ENCODE measurements at regions not wholly inside any gene's neighbourhood (a gene's known extent, or its start where the extent isn't known, plus 50 kb on each side); places are given as distances from the start of the nearest gene placed in this dataset.
A peak's percentile ranks its signal among the peaks of the same experiment; 100 is the strongest.
"Not testable (repeated sequence)": the region's sequence is repeated elsewhere in the genome, so short reads cannot be mapped to it uniquely, and the experiment has no call there.

- H3K9me3 Mint-ChIP-seq: peaks cover 15% of the 10 kb centered on the region
- no peaks in the 10 kb centered on the region for H3K4me1 Mint-ChIP-seq
- ATAC-seq (no peak), DNase-seq (ENCODE audit: low spot score in 2 of 2) (no peak)
- H3K27ac Mint-ChIP-seq: no peak overlapping the region
- no peak overlapping the region for H3K4me3 Mint-ChIP-seq
- no peaks in the 10 kb centered on the region for H3K36me3 Mint-ChIP-seq
These were observed 68.4 kb upstream of the PDZD8 start for GRCh38 chr10:117443686-117444041.

- Mint-ChIP-seq H3K4me1 (no peaks in the 10 kb centered on the region), H3K4me3 (no peak overlapping the region), H3K36me3 (no peaks in the 10 kb centered on the region), H3K9me3 (peaks cover 15% of the 10 kb centered on the region), H3K27ac (no peak overlapping the region)
- peak; percentile 49 to 74 for DNase-seq (ENCODE audit: low spot score in 2 of 2)
- ATAC-seq: peak; percentile 73
These were observed 67.9 kb upstream of the PDZD8 start for GRCh38 chr10:117442944-117443685.

DNA sequence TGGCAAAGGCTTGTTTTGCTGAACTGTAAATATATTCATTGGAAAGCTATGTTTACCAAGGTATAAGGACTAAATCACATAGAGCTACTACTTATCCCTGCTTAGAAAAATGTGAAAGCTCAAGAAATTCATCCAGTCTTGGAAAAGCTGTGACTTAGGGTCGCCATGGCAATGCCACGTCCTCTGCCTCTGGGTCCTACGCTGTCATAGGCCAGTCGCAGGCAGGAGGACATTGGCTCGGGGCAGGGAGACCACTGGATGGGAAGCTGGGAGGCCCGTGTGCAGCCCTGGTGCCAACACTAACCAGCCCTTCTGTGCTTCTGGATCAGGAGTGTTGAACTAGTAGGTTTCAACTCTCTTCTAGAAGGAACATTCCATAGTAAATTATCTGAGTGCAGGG is 67.3 kb upstream of the PDZD8 start:
- no peaks in the 10 kb centered on the region for H3K36me3 Mint-ChIP-seq
- ATAC-seq (no peak), DNase-seq (ENCODE audit: low spot score in 2 of 2) (no peak)
- H3K4me3 Mint-ChIP-seq: no peak overlapping the region
- no peak overlapping the region for H3K27ac Mint-ChIP-seq
- peaks cover 15% of the 10 kb centered on the region for H3K9me3 Mint-ChIP-seq
- H3K4me1 Mint-ChIP-seq: no peaks in the 10 kb centered on the region

DNA sequence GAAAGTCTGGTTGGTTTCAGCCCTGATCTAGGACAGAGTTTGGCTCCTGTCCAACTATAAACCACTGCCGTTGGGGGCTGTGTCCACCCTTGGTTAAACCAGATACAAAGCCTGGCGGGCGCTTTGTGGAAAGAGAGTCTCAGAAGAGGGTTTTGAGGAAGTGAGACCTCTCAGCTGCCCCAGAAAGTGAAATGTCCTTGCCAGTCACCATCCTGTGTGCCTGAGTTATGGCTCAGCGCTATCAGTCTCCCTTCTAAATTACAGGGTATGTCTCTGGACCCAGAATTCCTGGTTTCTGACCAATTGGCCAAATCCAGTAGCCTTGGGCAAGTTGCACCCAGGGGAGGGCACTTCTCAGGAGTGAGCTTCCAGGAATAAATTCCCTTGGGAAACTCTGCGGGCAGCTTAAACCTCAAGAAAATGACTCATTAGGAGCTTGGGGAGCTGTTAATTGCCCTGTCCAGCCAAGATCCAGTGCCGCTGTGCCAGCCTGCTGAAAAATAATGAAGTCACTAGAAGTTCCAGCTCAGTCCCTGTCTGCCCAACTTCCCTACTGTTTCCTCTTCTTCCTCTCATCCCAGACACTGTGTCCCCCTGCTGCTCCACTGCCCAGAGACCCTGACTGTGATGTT is 66.7 kb upstream of the PDZD8 start:
- no peak overlapping the region for H3K27ac Mint-ChIP-seq
- H3K36me3 Mint-ChIP-seq: no peaks in the 10 kb centered on the region
- no peak overlapping the region for H3K4me3 Mint-ChIP-seq
- DNase-seq (ENCODE audit: low spot score in 2 of 2) (no peak), ATAC-seq (no peak)
- no peaks in the 10 kb centered on the region for H3K4me1 Mint-ChIP-seq
- peaks cover 15% of the 10 kb centered on the region for H3K9me3 Mint-ChIP-seq

DNA sequence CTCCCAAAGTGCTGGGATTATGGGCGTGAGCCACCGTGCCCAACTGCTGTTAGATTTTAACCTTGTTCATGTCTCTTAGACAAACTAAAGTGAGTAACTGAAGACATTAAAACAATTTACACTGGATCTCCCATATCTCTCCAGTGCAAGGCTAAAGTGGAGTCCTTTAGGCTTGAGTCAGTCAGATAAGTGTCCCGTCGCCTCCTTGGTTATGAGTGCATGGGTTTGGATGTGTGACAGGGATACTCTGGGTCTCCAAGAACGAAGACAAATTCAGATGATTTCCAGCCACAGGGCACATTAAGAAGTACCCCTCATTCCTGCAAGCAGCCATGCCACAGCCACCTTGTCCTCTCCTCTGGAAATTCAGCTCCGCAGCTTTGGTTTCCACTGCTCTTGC is 66.1 kb upstream of the PDZD8 start:
- ATAC-seq (no peak), DNase-seq (ENCODE audit: low spot score in 2 of 2) (no peak)
- Mint-ChIP-seq H3K36me3 (no peaks in the 10 kb centered on the region), H3K4me1 (no peaks in the 10 kb centered on the region), H3K9me3 (peaks cover 14% of the 10 kb centered on the region), H3K27ac (no peak overlapping the region), H3K4me3 (no peak overlapping the region)

GRCh38 chr10:117439243-117439912 is 64.1 kb upstream of the PDZD8 start:
- ATAC-seq (no peak), DNase-seq (ENCODE audit: low spot score in 2 of 2) (no peak)
- Mint-ChIP-seq H3K9me3 (no peaks in the 10 kb centered on the region), H3K27ac (no peak overlapping the region), H3K4me3 (no peak overlapping the region), H3K4me1 (no peaks in the 10 kb centered on the region), H3K36me3 (no peaks in the 10 kb centered on the region)

DNA sequence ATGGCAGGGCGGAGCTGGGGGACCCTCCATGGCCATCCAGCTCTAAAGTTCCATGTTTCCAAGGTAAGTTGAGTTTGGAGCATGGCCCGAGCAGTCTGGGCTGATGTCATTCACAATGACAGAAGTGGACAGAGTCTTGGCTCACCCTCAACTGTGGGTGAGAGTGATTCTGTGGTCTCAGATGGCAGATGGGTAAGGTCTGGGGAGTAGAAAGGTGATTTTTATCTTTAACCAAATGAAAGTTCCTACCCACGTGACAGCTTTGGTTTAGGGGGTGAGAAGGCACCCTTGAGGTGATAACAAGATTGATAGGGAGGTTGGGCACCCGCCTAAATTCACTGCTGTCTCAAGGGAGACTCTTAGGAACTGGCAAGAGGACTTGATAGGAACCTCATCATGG is 57.6 kb upstream of the PDZD8 start:
- H3K4me1 Mint-ChIP-seq: no peaks in the 10 kb centered on the region
- no peak for ATAC-seq
- H3K36me3 Mint-ChIP-seq: no peaks in the 10 kb centered on the region
- no peak for DNase-seq (ENCODE audit: low spot score in 2 of 2)
- H3K4me3 Mint-ChIP-seq: no peak overlapping the region
- no peaks in the 10 kb centered on the region for H3K9me3 Mint-ChIP-seq
- no peak overlapping the region for H3K27ac Mint-ChIP-seq

GRCh38 chr10:117431160-117431559 is 55.9 kb upstream of the PDZD8 start:
- Mint-ChIP-seq H3K4me3 (no peak overlapping the region), H3K4me1 (no peaks in the 10 kb centered on the region), H3K27ac (no peak overlapping the region), H3K36me3 (no peaks in the 10 kb centered on the region), H3K9me3 (no peaks in the 10 kb centered on the region)
- no peak for DNase-seq (ENCODE audit: low spot score in 2 of 2)
- ATAC-seq: no peak

- not testable (repeated sequence) for H3K4me1 Mint-ChIP-seq; ATAC-seq; H3K4me3 Mint-ChIP-seq; DNase-seq (ENCODE audit: low spot score in 2 of 2); H3K27ac Mint-ChIP-seq; H3K9me3 Mint-ChIP-seq; H3K36me3 Mint-ChIP-seq
These were observed 55.3 kb upstream of the PDZD8 start for GRCh38 chr10:117430535-117430934.

GRCh38 chr10:117429643-117430265 is 54.5 kb upstream of the PDZD8 start:
- Mint-ChIP-seq H3K9me3 (no peaks in the 10 kb centered on the region), H3K36me3 (no peaks in the 10 kb centered on the region), H3K4me1 (no peaks in the 10 kb centered on the region), H3K27ac (no peak overlapping the region), H3K4me3 (no peak overlapping the region)
- DNase-seq (ENCODE audit: low spot score in 2 of 2) (no peak), ATAC-seq (no peak)

DNA sequence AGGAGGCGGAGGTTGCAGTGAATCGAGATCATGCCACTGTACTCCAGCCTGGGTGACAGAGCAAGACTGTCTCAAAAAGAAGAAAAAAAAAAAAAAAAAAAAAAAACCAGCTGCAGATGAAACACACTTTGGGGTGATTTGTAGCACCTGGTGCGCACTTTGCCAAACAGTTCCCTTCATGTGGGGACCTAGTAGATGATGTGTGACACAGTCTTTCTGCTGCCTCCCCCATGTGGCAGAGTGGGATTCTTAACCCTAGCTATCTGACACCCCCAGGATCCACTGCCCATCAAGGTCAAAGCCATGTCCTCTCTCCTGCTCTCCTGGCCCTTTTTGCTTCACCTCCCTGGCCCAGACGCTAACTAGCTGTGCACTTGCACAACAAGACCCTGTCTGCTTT is 52.1 kb upstream of the PDZD8 start:
- Mint-ChIP-seq H3K36me3 (no peaks in the 10 kb centered on the region), H3K27ac (no peak overlapping the region), H3K9me3 (no peaks in the 10 kb centered on the region), H3K4me3 (no peak overlapping the region), H3K4me1 (no peaks in the 10 kb centered on the region)
- ATAC-seq (no peak), DNase-seq (ENCODE audit: low spot score in 2 of 2) (no peak)

DNA sequence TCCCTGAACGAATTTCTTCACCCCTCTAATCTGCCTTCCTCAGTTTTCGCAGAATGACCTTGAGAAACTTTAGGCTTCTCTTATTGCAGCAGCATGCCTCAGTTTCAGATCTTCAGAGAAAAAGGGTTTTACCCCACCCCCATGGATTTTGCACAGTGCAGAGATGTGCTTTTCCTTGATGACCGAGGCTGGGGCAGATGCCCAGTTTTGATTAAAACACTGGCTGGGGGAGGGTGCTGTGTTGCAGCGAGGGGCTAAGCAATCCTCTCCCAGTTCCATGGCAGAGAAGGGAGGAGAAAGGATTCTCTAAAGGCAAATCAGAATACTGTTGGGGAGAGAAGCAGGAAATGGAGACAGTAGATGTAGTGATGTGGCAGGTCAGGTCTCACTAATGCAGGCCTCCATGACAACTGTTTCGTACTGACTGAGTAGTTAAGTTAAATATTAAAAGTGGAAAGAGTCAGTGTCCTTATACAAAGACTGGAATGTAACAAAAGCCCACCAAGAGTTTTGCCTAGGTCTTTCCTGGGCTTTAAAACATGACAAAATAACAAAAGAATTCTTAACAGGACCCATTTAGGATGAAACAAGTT is 50.8 kb upstream of the PDZD8 start:
- ATAC-seq (no peak), DNase-seq (ENCODE audit: low spot score in 2 of 2) (no peak)
- peaks cover 3% of the 10 kb centered on the region for H3K9me3 Mint-ChIP-seq
- no peak overlapping the region for H3K27ac Mint-ChIP-seq
- H3K36me3 Mint-ChIP-seq: no peaks in the 10 kb centered on the region
- H3K4me1 Mint-ChIP-seq: no peaks in the 10 kb centered on the region
- H3K4me3 Mint-ChIP-seq: no peak overlapping the region

DNA sequence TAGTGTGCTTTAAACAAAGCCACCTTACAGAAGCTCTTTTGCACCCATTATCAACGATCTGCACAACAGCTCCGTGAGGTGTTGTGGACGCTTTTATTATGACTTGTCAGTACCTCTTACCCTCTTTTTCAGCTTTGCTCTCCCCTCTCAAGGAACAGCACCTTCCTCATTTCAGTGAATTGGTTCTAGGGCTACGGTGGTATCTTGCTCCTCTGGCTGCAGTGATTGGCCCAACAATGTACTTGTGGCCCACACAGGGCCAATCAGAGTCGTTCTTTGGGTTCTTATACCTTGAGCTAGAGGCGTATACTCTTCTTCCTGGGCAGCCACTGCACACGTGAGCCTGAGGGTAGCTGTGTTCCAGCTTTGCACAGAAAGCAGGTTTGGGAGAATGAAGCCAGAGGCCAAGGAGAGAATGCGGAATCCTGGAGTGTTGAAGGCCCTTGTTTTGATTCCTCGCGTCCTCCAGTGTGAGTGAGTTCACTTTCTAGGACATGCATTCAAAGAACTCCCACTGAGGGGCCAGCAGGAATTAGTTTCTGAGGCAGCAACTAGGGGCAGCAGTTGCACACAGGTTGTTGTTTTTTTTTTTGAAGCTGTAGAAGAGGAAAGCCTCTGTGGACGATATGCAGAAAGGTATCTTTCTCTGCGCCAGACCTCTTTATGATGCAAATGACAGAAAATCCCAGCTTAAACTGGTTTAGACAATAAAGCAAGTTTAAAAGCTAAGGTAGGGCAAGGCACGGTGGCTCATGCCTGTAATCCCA is 49.8 kb upstream of the PDZD8 start:
- H3K27ac Mint-ChIP-seq: no peak overlapping the region
- H3K4me3 Mint-ChIP-seq: no peak overlapping the region
- no peaks in the 10 kb centered on the region for H3K4me1 Mint-ChIP-seq
- H3K36me3 Mint-ChIP-seq: no peaks in the 10 kb centered on the region
- ATAC-seq (no peak), DNase-seq (ENCODE audit: low spot score in 2 of 2) (no peak)
- H3K9me3 Mint-ChIP-seq: peaks cover 3% of the 10 kb centered on the region
